ENCODE measurements at regions not wholly inside any gene's neighbourhood (a gene's known extent, or its start where the extent isn't known, plus 50 kb on each side); places are given as distances from the start of the nearest gene placed in this dataset.

DNA sequence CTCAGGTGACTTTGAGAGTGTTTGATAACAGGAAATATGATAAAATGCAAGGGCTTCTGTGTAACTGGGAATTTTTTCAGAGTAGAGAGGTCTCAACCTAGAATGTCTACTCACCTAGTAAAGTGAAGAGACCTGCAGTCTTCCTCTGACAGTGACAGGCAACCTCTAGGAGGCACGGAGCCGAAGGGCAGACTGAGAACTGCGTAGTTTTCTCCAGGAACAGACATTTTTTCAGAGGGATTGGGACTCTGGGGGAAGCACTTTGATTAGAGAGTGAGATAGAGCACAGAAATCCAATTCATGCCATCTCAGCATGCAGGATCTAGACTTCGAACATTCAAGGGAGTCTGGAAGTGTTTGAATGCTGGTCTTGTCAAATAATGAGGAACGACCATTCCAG is 213.3 kb downstream of the AKAP7 start:
- TF ChIP-seq, protein P1, sequence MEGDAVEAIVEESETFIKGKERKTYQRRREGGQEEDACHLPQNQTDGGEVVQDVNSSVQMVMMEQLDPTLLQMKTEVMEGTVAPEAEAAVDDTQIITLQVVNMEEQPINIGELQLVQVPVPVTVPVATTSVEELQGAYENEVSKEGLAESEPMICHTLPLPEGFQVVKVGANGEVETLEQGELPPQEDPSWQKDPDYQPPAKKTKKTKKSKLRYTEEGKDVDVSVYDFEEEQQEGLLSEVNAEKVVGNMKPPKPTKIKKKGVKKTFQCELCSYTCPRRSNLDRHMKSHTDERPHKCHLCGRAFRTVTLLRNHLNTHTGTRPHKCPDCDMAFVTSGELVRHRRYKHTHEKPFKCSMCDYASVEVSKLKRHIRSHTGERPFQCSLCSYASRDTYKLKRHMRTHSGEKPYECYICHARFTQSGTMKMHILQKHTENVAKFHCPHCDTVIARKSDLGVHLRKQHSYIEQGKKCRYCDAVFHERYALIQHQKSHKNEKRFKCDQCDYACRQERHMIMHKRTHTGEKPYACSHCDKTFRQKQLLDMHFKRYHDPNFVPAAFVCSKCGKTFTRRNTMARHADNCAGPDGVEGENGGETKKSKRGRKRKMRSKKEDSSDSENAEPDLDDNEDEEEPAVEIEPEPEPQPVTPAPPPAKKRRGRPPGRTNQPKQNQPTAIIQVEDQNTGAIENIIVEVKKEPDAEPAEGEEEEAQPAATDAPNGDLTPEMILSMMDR (optimal IDR thresholded peaks at IDR 0.05 in 1 of 3, IDR thresholded peaks at IDR 0.05 in 1 of 3, conservative IDR thresholded peaks at IDR 0.05 in 1 of 3; ENCODE audit: extremely low read depth in 1 of 3, insufficient read depth in 2 of 3, low read length in 3 of 3), result no peak
- TF ChIP-seq EZH2 (IDR thresholded peaks at IDR 0.05; ENCODE audit: low read length), result no peak
